Hypothalamus (tissue), 51 donors: ENCODE measurements at regions not wholly inside any gene's neighbourhood (a gene's known extent, or its start where the extent isn't known, plus 50 kb on each side); places are given as distances from the start of the nearest gene placed in this dataset.

Source experiments
- DNase-seq, 51 donors: peaks; one replicate each; lab custom pipeline; 2025; lab: John Stamatoyannopoulos, UW

- no peak for DNase-seq
Observed at GRCh38 chr10:129259128-129259815, 207.8 kb upstream of the MGMT start.

- DNase-seq = no peak
Observed at GRCh38 chr10:129272176-129272575, 194.9 kb upstream of the MGMT start.

DNA sequence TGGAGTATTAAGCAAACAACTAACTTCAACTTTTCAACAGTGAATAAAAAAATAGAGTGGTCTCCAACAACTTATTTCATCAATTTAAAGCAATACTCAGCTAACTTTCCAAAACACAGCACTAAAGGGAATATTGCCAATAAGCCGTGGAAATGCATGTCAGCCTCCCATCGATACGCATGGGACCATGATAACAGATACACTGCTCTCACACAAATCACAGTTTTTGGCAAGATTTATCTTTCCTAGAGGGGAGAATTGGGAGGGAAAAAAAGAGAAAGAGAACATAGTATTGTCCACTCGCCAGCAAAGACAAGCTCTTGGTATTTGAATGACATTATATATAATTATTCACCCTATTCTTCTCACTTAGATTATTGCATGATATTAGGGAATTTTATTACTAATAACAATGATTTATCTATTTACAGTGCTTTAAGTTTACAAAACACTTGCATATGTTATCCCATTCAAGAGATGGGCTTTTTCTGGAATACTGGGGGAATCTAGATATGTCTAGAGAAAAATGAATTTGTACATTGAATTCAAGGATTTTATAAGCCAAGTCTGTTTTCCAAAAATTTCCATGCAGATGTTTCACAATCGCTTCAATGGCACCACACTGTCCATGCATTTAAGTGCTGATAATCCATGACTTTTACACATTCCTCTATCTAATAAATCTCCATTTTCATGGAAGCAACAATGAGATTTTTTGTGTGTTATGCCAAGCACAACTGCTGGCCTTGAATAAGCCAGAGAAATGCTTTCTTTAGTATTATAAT, 194.0 kb upstream of the MGMT start:
- no peak for DNase-seq

GRCh38 chr10:129273860-129274259, 193.2 kb upstream of the MGMT start:
- no peak for DNase-seq

GRCh38 chr10:129274748-129275474, 192.1 kb upstream of the MGMT start:
- DNase-seq = no peak

DNA sequence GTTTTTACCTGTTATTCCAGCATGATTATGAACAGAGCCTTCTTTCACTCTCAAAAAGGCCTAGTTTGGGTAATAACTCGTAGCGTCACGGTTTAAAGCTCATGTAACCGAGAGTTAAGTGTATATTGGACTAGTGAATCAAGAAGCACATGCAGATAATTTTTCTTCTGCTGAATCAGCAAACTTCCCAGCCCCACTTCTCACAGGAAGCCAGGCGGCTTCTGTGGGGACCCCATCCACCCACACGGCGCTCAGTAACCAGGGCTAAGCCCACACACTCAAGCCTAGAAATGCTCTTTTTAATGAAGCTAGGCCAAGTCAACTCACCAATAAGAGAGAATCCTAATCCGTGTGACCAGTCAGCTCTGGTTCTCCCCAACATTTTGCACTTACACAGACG, 191.2 kb upstream of the MGMT start:
- DNase-seq = no peak

DNA sequence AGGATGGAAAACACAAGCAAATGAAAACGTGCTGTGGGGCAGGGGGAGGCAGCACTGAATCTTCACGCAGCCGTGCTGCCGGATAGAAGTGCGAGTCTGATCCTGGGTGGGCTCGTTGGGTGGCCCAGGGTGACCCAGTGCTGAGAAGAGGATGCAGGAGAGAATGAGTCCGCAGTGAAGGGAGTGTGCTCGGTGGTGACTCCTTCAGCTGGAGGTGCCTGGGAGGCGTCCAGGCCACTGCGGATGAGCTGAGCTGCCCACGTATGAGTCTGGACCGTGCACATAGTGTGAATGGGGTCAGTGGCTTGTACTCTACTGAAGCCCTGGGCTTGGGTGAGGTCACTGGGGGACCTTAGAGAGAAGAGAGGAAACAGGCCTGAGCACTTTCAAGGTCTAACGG, 190.0 kb upstream of the MGMT start:
- no peak for DNase-seq

GRCh38 chr10:129277841-129278240, 189.2 kb upstream of the MGMT start:
- DNase-seq = no peak

DNA sequence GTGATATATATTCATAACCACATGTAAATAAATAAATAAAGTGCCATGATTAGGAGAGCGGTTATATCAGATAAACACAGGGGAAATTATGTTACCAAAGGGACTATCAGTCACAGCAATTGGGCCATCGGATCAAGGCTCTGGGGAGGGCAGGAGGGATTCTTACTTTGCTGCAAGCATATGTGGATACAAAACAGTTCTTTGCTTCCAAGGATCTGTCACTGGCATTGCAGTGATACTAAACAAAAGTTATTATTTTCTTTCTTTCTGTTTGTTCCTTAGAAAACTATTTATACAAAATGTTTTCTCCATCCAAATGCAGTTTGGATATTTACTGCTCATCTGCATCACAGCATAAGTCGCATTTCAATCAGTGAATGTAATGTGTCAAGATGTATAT, 188.4 kb upstream of the MGMT start:
- no peak for DNase-seq

GRCh38 chr10:129279446-129280154, 187.4 kb upstream of the MGMT start:
- no peak for DNase-seq

DNA sequence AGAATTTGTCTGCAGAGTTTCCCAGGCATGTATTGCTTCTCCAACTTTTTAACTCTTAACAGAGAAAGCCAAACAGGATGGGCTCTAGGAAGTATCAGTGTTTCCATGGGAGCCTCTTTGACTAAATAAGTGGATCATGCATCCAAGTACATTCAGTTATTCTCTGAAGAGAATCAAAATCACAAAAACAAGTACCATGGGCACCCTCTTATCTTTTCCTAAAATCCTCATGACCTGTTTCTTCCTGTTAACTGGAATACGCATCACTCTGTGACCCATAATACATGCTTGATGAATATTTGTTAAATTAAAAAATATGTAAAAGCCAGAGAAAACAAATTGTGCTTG, 186.9 kb upstream of the MGMT start:
- no peak for DNase-seq

- DNase-seq = no peak
Observed at GRCh38 chr10:129280908-129281586, 186.0 kb upstream of the MGMT start.

DNA sequence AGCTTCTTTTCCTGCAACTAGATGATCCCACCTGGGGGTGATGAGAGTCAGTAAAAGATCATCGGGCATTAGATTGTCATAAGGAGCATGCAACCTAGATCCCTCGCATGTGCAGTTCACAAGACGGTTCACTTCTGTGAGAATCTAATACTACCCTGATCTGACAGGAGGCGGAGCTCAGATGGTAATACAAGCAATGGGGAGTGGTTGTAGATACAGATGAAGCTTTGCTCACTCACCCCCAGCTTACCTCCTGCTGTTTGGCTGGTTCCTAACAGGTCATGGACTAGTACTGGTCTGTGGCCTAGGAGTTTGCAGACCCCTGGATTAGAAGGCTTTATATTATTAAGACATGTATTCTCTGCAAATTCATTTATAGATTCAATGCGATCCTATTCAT, 181.6 kb upstream of the MGMT start:
- no peak for DNase-seq

DNA sequence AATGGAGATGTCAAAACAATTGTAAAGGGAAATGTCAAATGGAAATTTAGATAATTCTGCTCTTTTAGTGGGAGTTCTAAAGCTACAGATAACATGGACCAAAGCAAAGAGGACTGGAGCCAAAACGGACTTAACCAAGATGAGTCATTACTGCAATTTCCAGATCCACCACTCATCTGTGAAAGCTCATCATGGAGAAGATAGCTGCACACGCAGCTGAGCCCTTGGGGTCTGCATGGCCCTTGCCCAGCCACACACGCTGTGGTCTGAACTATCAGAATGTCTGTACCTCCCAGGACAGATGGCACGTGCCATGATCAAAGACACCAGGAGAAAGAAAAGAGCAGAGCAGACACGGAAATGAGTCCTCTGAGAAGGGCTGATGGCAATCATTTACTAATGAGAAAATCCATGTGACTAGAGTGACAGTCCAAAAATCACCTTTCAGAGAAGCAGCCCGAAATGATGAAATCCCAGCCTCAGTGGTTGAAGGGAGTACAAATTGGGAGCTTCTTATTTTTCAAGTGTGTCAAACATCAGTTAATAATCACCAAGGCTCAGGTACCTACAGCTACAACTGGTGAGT, 177.9 kb upstream of the MGMT start:
- DNase-seq = no peak

- no peak for DNase-seq
Observed at GRCh38 chr10:129293991-129294700, 172.9 kb upstream of the MGMT start.

GRCh38 chr10:129294944-129295343, 172.1 kb upstream of the MGMT start:
- DNase-seq = no peak

GRCh38 chr10:129305046-129305445, 162.0 kb upstream of the MGMT start:
- DNase-seq = no peak

DNA sequence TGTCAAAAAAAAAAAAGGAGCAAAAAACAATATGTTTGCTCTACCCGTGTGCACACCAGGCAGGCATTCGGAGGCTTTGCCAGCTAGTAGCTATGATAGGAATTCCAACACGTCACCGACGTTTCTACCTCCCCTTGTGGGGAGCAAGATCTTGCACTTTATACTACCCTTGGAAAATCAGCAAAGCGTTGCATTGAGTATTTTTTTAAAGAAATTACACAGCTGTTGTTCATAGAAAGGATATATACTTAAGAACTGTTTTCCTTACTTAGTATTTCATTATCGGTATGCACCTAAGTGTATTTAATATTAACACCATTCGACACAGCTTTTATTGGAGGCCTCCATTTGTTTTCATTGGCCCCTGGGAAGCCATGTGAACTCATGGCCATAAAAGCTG, 159.9 kb upstream of the MGMT start:
- no peak for DNase-seq

DNA sequence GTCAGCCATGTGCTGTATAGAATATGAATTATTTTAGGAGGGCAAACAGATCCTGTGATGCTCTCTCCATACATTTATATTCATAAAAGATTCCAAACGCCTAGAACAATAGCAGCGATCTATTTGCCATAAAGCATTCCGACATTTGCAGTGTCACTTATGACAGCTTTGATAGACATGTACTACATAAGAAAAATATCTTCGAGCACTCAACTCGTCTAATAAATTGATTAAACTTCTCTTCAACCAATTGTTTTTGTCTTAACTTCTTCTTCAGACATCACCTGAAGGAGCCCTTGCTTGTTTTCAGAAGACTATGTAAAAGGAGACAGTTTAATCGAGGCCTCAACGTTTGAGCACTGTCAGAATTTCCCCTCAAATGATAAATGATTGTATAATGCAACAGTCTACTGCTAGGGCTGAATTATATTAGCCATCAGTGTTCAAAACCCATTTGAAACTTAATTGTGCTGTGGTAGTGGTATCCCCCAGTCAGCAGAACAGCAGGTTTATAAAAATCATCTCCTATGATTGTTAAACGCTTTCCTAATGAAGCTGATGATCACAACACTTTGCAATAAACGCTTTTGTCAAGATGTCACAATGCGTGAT, 158.0 kb upstream of the MGMT start:
- DNase-seq = no peak
